HEK293T (cell line): ENCODE measurements at regions not wholly inside any gene's neighbourhood (a gene's known extent, or its start where the extent isn't known, plus 50 kb on each side); places are given as distances from the start of the nearest gene placed in this dataset.
"Not testable (repeated sequence)": the region's sequence is repeated elsewhere in the genome, so short reads cannot be mapped to it uniquely, and the experiment has no call there.

Experiments
- CTCF ChIA-PET: fragments of 350-600 bp; formaldehyde crosslinking; extraction: SDS; loops from one replicate; lab custom pipeline; 2021; ENCODE audit warnings: antibody characterized with exemption, inconsistent platforms; lab: Yijun Ruan, JAX
- POLR2A ChIA-PET: fragments of 350-600 bp; formaldehyde crosslinking; extraction: SDS; loops from one replicate; lab custom pipeline; 2020; ENCODE audit warnings: antibody characterized with exemption, inconsistent platforms; lab: Yijun Ruan, JAX
- DNase-seq: peaks from one replicate; pipeline ENCODE4 v3.0.0; 2012; ENCODE audit warnings: mixed read lengths; ENCODE audit errors: extremely low spot score
- ARNT ChIP-seq: fragments of 450-650 bp; IDR thresholded peaks from 2 replicates; pipeline ENCODE4 v1.6.1; 2017; ENCODE audit warnings: mild to moderate bottlenecking
- BHLHE40 ChIP-seq: fragments of 450-650 bp; IDR thresholded peaks from 2 replicates; pipeline ENCODE4 v1.6.1; 2016; ENCODE audit warnings: mild to moderate bottlenecking, moderate library complexity, borderline replicate concordance
- CTBP1 ChIP-seq: fragments of 450-650 bp; IDR thresholded peaks from 2 replicates; pipeline ENCODE4 v1.6.1; 2016; ENCODE audit warnings: borderline replicate concordance
- ELF4 ChIP-seq: fragments of 450-650 bp; IDR thresholded peaks from 2 replicates; pipeline ENCODE4 v1.6.1; 2017; ENCODE audit warnings: antibody characterized with exemption
- FOXA1 ChIP-seq: fragments of 450-650 bp; IDR thresholded peaks from 2 replicates; pipeline ENCODE4 v1.6.1; 2016; ENCODE audit warnings: mild to moderate bottlenecking
- FOXK2 ChIP-seq: fragments of 450-650 bp; IDR thresholded peaks from 2 replicates; pipeline ENCODE4 v1.6.1; 2016; ENCODE audit warnings: mild to moderate bottlenecking
- FOXM1 ChIP-seq: fragments of 450-650 bp; IDR thresholded peaks from 2 replicates; pipeline ENCODE4 v1.6.1; 2017; ENCODE audit warnings: mild to moderate bottlenecking, borderline replicate concordance
- HDGF ChIP-seq: fragments of 450-650 bp; IDR thresholded peaks from 2 replicates; pipeline ENCODE4 v1.6.1; 2017; ENCODE audit warnings: antibody characterized with exemption, borderline replicate concordance
- L3MBTL2 ChIP-seq: fragments of 450-650 bp; conservative IDR thresholded peaks from 2 replicates; pipeline ENCODE4 v1.6.1; 2016; ENCODE audit warnings: mild to moderate bottlenecking
- LEF1 ChIP-seq: fragments of 450-650 bp; IDR thresholded peaks from 2 replicates; pipeline ENCODE4 v1.6.1; 2017; ENCODE audit warnings: mild to moderate bottlenecking, borderline replicate concordance
- NFRKB ChIP-seq: fragments of 450-650 bp; IDR thresholded peaks from 2 replicates; pipeline ENCODE4 v1.6.1; 2016; ENCODE audit warnings: mild to moderate bottlenecking, moderate library complexity
- SP1 ChIP-seq: fragments of 450-650 bp; IDR thresholded peaks from 2 replicates; pipeline ENCODE4 v1.6.1; 2017
- SUZ12 ChIP-seq: fragments of 450-650 bp; IDR thresholded peaks from 2 replicates; pipeline ENCODE4 v1.6.1; 2016; ENCODE audit warnings: mild to moderate bottlenecking
- TARDBP ChIP-seq: fragments of 450-650 bp; IDR thresholded peaks from 2 replicates; pipeline ENCODE4 v1.6.1; 2016
- ZNF384 ChIP-seq: fragments of 450-650 bp; IDR thresholded peaks from 2 replicates; pipeline ENCODE4 v1.6.1; 2016
- TF ChIP-seq, protein P1 (sequence below): fragments of 450-650 bp; IDR thresholded peaks from 2 replicates; pipeline ENCODE4 v1.6.1; 2016

DNA sequence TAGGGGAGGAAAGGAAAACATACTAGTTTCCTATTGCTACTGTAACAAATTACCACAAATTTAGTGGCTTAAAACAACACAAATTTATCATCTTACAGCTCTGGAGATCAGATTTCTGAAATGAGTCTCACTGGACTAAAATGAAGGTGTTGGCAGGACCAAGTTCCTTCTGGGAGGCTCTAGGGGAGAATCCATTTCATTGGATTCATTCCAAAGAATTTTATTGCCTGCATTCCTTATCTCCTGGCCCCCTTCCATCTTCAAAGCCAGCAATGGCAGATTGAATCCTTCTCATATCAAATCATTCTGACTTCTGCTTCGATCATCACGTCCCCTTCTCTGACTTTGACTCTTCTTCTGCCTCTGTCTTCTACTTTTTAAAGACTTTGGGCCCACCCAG is 250.9 kb downstream of the IRS1 start:
- no peak for TF ChIP-seq SP1
- ChIA-PET POLR2A (no interaction called here), CTCF (no interaction called here)
- no peak for DNase-seq

DNA sequence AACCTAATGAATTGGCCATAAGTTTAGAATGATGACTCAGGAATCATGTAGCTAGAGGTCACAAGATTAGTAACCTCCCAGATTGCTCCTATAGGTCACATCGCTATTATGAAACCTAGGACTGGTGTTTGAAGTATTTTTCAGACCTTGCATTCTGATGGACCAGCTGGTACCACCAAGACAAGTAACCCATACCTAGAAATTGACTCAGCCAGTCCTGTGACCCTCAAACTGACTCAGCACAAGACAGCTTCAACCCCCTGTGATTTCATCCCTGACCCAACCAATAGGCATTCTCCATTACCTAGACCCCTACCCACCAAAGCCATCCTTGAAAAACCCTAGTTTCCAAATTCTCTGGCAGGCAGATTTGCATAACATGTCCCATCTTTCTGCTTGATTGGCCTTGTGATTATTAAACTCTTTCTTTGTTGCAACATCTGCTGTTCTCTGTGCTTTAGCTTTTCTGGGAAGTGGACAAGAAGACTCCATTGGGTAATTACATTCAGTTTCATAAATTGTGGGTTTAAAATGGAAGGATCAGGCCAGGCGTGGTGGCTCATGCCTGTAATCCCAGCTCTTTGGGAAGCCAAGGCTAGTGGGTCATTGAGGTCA is 254.9 kb downstream of the IRS1 start:
- no peak for DNase-seq
- POLR2A ChIA-PET = no interaction called here
- CTCF ChIA-PET = no interaction called here
- TF ChIP-seq FOXK2 (no peak), ELF4 (no peak), CTBP1 (no peak), ZNF384 (no peak), TARDBP (no peak), FOXA1 (no peak), ARNT (no peak), SP1 (no peak), HDGF (no peak), SUZ12 (no peak), NFRKB (no peak), L3MBTL2 (no peak), FOXM1 (no peak), LEF1 (no peak)

DNA sequence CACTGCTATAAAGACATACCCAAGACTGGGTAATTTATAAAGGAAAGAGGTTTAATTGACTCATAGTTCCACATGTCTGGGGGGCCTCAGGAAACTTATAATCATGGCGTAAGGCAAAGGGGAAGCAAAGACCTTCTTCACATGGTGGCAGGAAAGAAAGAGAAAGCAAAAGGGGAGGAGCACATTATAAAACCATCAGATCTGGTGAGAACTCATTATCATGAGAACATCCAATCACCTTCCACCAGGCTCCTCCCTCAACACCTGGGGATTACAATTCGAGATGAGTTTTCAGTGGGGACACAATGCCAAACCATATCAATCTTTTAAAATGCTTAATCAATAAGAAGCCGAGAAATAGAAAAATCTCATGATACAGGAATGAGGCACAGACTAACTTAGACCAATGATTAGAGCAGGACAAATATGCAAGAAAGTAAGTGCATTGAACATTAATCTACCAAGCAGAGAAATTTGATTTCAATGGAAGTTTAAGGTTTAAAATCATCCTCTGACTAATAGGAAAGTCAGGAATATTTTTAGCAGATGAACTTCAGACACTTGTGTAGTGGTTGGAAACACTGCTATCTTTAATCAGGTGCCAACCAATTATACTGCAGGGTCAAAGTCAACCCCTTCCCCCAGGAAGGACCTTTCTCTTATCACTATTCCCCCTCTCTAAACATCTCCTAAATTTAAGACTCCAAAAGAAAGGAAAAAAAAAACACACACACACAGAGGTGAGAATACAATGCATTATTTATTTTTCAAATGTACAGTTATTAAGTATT is 259.2 kb downstream of the IRS1 start:
- ChIA-PET CTCF (no interaction called here), POLR2A (no interaction called here)
- DNase-seq = no peak
- no peak for TF ChIP-seq FOXK2
- TF ChIP-seq L3MBTL2 = no peak
- no peak for TF ChIP-seq SUZ12
- no peak for TF ChIP-seq SP1
- TF ChIP-seq NFRKB = no peak
- no peak for TF ChIP-seq LEF1
- no peak for TF ChIP-seq FOXA1
- no peak for TF ChIP-seq CTBP1
- no peak for TF ChIP-seq ARNT
- no peak for TF ChIP-seq ELF4
- TF ChIP-seq HDGF = no peak
- TF ChIP-seq FOXM1 = no peak
- no peak for TF ChIP-seq BHLHE40
- TF ChIP-seq, protein P1, sequence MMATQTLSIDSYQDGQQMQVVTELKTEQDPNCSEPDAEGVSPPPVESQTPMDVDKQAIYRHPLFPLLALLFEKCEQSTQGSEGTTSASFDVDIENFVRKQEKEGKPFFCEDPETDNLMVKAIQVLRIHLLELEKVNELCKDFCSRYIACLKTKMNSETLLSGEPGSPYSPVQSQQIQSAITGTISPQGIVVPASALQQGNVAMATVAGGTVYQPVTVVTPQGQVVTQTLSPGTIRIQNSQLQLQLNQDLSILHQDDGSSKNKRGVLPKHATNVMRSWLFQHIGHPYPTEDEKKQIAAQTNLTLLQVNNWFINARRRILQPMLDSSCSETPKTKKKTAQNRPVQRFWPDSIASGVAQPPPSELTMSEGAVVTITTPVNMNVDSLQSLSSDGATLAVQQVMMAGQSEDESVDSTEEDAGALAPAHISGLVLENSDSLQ = no peak

DNA sequence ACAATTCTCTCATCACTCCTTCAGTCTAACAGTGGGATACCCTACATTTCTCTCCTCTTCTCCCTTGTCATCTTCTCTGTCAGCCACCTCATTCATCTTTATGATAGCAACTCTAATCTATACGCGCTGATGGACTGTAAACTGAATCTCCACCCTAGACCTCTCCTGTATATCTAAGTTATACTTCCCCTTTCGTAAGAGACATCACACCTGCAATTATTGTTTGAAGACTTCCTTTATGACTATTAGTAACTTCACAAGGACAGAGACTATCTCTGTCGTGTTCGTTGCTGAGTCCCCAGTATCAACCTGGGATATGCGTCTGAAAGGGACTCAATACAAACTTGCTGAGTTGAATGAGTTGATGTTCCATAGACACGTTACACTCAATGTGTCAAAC is 263.2 kb downstream of the IRS1 start:
- TF ChIP-seq L3MBTL2 (no peak), TARDBP (no peak), ARNT (no peak), ELF4 (no peak), BHLHE40 (no peak), CTBP1 (no peak), NFRKB (no peak)
- DNase-seq = no peak
- ChIA-PET POLR2A (no interaction called here), CTCF (no interaction called here)

DNA sequence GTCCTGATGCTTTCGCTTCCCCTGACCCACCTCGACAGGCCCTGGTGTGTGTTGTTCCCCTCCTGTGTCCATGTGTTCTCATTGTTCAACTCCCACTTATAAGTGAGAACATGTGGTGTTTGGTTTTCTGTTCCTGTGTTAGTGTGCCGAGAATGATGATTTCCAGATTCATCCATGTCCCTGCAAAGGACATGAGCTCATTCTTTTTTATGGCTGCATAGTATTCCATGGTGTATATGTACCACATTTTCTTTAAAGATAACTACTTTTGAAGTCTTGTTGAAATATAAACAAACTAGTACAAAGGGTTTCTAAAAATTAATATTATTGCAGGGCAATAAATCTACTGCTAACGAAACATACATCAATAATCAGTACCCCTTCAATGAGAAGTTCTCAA is 266.6 kb downstream of the IRS1 start:
- DNase-seq, CTCF ChIA-PET, POLR2A ChIA-PET: not testable (repeated sequence)

DNA sequence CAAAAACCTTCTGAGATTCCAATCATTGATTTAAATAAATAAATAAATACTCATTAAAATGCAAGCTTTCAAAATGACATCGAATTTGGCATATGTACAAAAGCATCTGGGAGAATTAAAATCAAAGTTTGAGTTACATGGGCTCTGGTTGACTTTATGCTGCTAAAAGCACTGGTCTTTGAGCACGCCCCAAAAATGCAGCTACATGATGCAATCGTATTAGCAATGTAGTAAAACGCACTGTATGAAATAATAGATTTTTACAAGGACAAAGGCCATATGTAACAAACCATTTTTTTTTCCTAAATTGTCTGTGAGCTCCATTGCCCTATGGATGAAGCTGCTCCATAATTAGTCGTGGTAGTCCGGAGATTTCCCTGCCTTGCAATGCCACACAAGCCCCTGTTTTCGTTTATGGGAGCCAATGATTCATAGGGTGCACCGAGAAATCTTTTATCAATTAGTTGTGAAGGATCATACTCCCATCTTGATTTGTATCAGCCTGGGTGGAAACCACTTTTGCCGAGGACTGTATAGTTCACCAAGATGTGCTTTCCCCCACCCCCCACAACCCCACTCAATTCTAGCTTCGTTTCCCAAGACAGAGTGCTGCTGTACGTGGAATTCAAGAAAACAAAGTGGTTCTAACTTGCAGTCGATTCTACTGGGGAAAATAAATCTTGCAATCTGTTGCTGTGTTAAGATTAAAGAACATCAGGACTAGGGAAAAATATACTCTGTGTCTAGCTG is 268.4 kb downstream of the IRS1 start:
- no peak for DNase-seq
- TF ChIP-seq ELF4 (no peak), ZNF384 (no peak), FOXA1 (no peak), HDGF (no peak), BHLHE40 (no peak), SP1 (no peak), FOXM1 (no peak), FOXK2 (no peak), LEF1 (no peak), SUZ12 (no peak), L3MBTL2 (no peak)
- ChIA-PET CTCF (no interaction called here), POLR2A (no interaction called here)

DNA sequence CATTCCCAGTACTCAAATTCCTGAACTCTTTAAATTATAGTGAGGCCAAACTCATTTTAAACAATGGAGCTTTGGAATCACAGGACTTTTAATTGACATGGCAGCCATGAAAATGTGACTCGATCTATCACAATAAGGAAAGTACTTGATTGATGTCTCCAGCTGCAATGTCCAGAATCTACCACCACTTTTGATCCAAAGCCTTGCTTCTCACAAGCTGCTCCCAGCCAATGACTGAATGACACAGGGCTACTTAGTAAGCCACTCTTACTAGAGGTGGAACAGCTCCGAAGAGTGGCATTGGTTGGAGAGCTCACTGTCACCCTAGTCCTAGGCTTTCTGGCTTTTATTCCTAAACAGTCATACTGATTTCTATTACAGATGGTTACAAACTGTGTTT is 270.1 kb downstream of the IRS1 start:
- POLR2A ChIA-PET = no interaction called here
- CTCF ChIA-PET = no interaction called here
- TF ChIP-seq ZNF384 (no peak), L3MBTL2 (no peak), FOXK2 (no peak)
- DNase-seq = no peak

DNA sequence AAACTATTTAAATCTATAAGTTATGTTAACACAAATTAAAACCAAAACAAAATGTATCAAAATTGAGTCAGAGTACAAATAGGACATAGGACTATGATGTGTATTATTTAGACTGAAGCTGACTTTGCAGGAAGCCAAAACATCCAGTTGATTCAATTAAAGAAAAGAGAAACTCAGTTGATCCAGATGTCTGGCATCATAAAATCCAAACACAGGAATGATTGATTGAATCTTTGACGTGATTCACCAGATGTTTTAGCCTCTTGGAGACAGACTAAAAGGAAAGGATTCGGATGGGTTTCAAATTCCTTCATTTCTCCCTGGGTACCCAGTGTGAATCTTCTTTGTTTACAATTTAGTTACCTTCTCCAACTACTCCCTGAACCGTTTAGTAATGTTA is 272.9 kb downstream of the IRS1 start:
- POLR2A ChIA-PET = no interaction called here
- TF ChIP-seq FOXA1 = no peak
- no peak for TF ChIP-seq HDGF
- no peak for TF ChIP-seq L3MBTL2
- TF ChIP-seq FOXK2 = no peak
- no peak for TF ChIP-seq SP1
- no peak for TF ChIP-seq SUZ12
- no peak for DNase-seq
- CTCF ChIA-PET = no interaction called here
